ENCODE measurements at regions not wholly inside any gene's neighbourhood (a gene's known extent, or its start where the extent isn't known, plus 50 kb on each side); places are given as distances from the start of the nearest gene placed in this dataset.

DNA sequence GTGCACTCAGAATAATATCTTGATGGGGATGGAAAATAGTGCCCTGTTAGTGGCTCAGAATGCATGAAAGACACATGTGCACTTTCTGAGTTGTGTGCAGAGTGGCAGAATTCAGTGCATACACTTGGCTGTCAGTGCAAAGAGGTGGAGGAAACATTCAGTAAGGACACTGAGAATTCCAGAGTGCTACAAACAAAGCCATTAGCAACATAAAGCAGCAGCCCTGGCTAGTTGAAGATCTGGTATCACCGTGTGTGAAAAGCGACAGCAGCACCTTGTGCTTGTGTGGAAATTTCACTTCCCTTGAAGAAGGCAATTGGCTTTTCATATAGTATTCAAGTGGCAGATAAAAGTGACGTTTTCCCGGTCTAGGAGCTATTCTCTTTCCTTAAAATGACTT lies 810.4 kb downstream of the TRIML1 start:
- no peak for DNase-seq (ENCODE audit: low read depth)
- TF ChIP-seq, protein P1, sequence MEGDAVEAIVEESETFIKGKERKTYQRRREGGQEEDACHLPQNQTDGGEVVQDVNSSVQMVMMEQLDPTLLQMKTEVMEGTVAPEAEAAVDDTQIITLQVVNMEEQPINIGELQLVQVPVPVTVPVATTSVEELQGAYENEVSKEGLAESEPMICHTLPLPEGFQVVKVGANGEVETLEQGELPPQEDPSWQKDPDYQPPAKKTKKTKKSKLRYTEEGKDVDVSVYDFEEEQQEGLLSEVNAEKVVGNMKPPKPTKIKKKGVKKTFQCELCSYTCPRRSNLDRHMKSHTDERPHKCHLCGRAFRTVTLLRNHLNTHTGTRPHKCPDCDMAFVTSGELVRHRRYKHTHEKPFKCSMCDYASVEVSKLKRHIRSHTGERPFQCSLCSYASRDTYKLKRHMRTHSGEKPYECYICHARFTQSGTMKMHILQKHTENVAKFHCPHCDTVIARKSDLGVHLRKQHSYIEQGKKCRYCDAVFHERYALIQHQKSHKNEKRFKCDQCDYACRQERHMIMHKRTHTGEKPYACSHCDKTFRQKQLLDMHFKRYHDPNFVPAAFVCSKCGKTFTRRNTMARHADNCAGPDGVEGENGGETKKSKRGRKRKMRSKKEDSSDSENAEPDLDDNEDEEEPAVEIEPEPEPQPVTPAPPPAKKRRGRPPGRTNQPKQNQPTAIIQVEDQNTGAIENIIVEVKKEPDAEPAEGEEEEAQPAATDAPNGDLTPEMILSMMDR (IDR thresholded peaks at IDR 0.05; ENCODE audit: insufficient read depth, low read depth, low read length, missing control alignments), result no peak
- no peak overlapping the region for H3K4me3 ChIP-seq (ENCODE audit: low read length)

DNA sequence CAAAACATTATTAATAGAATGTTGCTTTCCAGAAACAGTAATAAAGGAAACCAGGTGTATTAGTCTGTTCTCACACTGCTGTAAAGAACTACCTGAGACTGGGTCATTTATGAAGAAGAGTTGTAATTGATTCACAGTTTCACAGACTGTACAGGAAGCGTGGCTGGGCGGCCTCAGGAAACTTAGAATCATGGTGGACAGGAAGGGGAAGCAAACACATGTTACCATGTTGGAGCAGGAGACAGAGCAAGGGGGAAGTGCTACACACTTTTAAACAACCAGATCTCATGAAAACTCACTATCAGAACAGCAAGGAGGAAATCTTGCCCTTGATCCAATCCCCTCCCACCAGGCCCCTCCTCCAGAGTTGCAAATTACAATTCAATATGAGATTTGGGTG lies 815.8 kb downstream of the TRIML1 start:
- TF ChIP-seq, protein P1 (IDR thresholded peaks at IDR 0.05; ENCODE audit: insufficient read depth, low read depth, low read length, missing control alignments), result no peak
- H3K4me3 ChIP-seq (ENCODE audit: low read length), result no peak overlapping the region
- no peak for DNase-seq (ENCODE audit: low read depth)

DNA sequence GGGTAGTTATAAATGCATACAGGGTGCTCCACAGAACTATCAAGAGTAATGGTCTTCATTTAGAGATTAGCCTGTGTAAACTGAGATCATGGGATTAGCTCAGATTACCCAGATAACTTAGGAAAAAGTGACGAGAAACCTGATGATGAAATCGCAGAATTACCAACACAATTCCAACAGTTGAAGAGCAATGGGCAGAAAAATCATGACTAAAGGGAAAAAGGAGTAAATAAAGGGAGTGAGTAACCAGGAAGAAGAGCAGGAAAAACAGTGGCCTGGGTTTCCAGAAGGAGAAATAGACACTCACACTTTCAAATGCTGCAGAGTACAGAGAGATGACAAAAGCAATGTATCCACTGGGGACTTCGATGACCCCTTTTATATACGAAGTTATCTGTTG lies 817.3 kb downstream of the TRIML1 start:
- TF ChIP-seq, protein P1 (IDR thresholded peaks at IDR 0.05; ENCODE audit: insufficient read depth, low read depth, low read length, missing control alignments), result no peak

DNA sequence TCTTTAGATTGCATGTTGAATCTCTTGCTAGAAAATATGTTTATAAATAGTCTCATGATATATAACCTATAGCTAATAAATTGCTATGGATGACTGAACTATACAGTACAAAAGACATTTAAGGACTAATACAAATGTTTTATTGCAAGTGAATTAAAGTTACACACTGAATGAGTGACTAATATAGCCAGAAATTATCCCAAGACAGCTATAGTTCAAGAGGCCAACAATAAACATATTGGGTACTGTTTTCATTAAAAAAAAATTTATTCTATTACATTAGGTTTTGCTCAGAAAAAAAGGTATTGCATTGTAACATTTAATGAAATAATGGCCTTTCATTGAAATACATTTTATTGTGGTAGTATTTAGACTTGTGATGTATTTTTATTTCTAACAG lies 819.1 kb downstream of the TRIML1 start:
- no peak for DNase-seq (ENCODE audit: low read depth)
- TF ChIP-seq, protein P1 (IDR thresholded peaks at IDR 0.05; ENCODE audit: insufficient read depth, low read depth, low read length, missing control alignments), result no peak
- no peak overlapping the region for H3K4me3 ChIP-seq (ENCODE audit: low read length)

More for the DNA sequence above, 817.3 kb downstream of the TRIML1 start:
- DNase-seq (ENCODE audit: low read depth), result peak; percentile 11
- H3K4me3 ChIP-seq (ENCODE audit: low read length), result no peak overlapping the region

DNA sequence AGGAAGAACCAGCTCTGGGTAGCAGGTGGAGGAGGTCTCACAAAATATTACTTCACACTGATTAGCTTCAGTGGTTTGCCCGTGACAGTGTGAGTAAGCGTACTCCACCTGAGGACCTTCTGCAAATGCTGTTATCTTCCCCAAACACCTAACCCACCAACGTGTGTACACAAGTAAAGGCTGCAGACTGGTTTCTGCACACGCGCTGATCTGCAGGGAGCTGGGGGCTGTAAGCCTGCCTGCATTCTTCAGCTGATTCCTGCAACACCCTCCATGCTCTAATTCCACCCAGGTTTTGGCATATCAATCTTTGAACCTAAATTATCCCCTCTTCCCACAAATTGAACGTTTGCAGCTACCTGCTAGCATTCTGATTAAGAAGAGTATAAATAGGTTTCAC lies 820.2 kb downstream of the TRIML1 start:
- no peak for DNase-seq (ENCODE audit: low read depth)
- H3K4me3 ChIP-seq (ENCODE audit: low read length), result no peak overlapping the region
- TF ChIP-seq, protein P1 (IDR thresholded peaks at IDR 0.05; ENCODE audit: insufficient read depth, low read depth, low read length, missing control alignments), result no peak

DNA sequence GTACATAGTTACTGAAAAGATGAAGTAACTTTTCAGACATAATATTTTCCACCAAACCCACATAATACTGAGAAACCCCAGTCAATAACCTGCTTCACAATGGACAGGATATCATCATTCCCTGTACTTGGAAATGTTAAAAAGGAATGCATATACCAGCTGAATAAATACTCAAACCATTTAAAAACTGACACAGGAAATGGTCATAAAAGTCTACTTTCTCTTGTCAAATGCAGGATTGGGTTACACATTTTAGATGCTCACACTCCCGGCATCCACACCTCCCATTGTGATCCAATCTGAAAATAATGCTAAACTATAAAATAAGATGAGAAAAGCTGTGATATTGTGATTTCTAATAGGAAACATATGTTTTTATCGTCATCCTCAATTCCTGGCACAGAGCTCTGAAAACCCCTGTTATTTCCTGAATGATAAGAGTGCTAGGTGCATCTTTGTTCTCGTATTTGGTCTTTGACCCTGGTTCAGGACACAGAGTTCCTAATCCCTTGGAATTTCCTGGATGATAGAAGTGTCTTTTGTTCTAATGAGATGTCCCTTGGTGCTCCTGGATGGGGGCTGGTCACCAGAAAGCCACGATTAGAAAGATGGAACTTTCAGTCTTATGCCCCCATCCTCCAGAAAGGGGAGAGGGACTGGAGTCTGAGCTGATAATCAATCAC lies 821.3 kb downstream of the TRIML1 start:
- H3K4me3 ChIP-seq (ENCODE audit: low read length), result no peak overlapping the region
- TF ChIP-seq, protein P1 (IDR thresholded peaks at IDR 0.05; ENCODE audit: insufficient read depth, low read depth, low read length, missing control alignments), result no peak
- no peak for DNase-seq (ENCODE audit: low read depth)

DNA sequence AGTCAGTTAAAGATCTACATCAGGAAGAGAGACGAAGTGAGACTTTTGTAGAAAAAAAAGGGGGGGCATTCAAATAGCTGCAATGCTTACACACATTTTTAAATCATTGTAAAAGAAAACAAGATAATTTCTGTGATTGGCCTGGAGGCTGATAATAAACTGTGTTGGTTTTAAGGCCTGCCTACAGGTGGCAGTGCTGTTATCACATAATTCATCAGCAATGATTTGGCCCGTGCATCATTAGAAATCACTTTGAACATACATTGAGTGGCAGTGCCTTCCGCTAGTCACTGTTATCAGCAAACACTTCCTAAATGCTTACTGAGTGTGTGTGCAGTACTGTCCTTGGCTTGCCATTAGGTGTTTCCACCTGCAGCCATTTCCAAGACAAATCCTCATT lies 831.9 kb downstream of the TRIML1 start:
- TF ChIP-seq, protein P1 (IDR thresholded peaks at IDR 0.05; ENCODE audit: insufficient read depth, low read depth, low read length, missing control alignments), result peak; percentile 66
- peak; percentile 71 for DNase-seq (ENCODE audit: low read depth)
- H3K4me3 ChIP-seq (ENCODE audit: low read length), result no peak overlapping the region
